Astrocyte of the spinal cord (primary cell): ENCODE measurements at regions not wholly inside any gene's neighbourhood (a gene's known extent, or its start where the extent isn't known, plus 50 kb on each side); places are given as distances from the start of the nearest gene placed in this dataset.

Experiments
- DNase-seq: peaks from one replicate; pipeline ENCODE4 v3.0.0; 2011; ENCODE audit warnings: low read depth, low spot score
- H3K4me3 ChIP-seq: 2 replicates; pipeline ENCODE4 v1.5.1; 2011; ENCODE audit warnings: low read depth, mild to moderate bottlenecking, low read length, moderate library complexity
- in situ Hi-C: cut with HindIII; loops from 2 replicates; pipeline ENCODE4 v1.10.0; 2017; ENCODE audit warnings: low sequenced_read_pairs
- TF ChIP-seq, protein P1 (sequence below): IDR thresholded peaks from 2 replicates; pipeline ENCODE4 v1.5.1; 2012; ENCODE audit warnings: low read depth, mild to moderate bottlenecking, low read length, inconsistent platforms

DNA sequence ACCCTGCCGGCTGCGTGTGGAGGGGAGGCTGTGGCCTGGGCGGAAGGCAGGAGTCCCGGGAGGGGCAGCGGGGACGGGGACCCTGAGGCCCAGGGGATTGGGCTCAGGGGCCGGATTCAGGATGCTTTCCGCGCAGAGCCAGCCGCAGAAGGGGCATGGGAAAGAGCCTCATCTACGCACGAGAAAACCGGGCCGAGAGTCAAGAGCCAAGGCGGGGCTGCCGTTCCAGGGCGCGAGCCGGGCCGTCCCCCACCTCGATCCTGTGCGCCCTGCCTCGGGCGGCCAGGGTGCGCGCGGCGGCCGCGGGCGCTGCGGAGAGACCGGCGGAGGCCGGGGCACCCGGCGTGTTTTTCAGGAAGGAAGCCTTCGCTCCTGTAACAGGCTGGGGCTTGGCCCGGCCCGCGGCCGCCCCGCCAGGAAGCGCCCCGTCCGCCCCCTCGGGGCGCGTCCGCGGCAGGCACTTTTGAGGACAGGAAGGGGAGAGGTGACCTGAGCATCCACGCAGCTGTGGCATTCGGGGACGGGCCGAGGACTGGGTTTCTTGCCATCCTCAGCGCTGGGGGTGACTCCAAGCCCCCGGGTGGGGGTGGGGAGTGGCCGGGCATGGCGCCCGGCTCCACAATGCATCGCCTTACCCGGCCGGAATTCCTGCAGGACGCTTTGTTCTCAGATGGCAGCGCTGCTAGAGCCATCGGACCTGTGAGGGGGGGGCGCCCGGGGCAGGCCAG, 62.3 kb upstream of the GATA2 start:
- no peak for DNase-seq
- TF ChIP-seq, protein P1, sequence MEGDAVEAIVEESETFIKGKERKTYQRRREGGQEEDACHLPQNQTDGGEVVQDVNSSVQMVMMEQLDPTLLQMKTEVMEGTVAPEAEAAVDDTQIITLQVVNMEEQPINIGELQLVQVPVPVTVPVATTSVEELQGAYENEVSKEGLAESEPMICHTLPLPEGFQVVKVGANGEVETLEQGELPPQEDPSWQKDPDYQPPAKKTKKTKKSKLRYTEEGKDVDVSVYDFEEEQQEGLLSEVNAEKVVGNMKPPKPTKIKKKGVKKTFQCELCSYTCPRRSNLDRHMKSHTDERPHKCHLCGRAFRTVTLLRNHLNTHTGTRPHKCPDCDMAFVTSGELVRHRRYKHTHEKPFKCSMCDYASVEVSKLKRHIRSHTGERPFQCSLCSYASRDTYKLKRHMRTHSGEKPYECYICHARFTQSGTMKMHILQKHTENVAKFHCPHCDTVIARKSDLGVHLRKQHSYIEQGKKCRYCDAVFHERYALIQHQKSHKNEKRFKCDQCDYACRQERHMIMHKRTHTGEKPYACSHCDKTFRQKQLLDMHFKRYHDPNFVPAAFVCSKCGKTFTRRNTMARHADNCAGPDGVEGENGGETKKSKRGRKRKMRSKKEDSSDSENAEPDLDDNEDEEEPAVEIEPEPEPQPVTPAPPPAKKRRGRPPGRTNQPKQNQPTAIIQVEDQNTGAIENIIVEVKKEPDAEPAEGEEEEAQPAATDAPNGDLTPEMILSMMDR, result no peak
- no peak overlapping the region for H3K4me3 ChIP-seq
- in situ Hi-C loops, result no loop called here

DNA sequence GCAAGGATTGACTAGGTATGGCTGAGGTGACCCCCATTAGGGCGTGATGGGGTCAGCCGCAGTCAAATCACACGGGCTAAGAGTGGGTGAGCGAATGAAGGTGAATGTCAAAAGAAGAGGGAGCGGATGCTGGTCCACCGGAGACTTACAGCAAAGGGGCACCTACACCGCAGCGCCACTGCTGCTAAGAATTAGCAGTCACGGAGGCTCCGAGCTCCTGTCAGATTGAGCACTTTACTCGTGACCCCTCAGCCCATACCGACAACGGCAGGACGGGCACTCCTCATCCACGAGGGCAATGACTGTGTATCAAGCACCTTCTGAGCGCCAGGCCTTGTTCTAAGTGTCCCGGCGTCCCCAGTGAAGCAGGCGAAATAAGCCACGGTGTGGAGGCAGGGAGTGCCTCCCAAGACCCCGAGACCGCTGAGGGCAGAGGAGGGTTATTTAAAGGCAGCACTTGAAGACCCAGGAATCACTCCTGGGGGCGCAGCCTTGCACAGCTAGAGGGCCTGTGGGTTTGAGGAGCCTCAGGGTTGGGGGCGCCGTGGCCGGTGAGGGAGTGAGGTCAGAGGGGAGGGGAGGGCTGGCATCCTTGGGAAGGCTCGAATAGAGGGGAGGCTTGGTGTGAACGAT, 61.6 kb upstream of the GATA2 start:
- in situ Hi-C loops, result no loop called here
- TF ChIP-seq, protein P1, result no peak
- DNase-seq, result no peak
- H3K4me3 ChIP-seq, result no peak overlapping the region

DNA sequence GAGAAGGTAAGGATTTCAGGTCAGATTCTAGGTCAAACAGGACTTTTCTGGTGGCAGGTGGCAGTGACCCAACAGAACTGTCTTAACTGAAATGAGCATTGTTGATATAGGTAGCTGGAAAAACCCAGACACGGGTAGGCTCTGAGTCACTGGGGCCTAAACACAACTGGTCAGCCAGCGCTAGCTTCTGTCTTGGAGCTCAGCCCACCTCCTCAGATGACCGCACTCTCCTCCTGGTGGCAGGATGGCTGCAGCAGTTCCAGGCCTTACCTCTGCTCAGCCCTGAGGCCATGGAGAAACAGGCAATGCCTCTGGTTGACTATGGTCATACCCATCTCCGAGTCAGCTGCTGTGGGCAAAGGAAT, 61.1 kb upstream of the GATA2 start:
- in situ Hi-C loops, result no loop called here
- TF ChIP-seq, protein P1, result peak; percentile 43
- DNase-seq, result peak; percentile 72
- H3K4me3 ChIP-seq, result no peak overlapping the region

DNA sequence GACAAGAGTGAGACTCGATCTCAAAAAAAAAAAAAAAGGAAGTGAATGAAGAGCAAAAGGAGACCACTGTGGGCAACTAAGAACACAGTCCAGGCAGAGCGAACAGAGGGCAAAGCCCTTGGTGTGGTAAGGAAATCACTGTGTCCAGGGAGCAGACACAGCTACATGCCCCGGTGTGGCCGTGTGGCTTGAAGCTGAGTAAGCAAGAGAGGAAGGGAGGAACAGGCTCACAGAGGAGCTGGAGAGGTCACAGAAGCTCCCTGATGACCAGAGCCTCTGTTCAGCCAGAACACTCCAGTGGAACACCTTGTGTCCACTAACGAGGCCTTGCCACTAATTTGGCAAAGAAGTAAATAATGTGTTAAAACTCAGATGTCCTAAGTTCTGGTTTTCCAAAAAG, 60.6 kb upstream of the GATA2 start:
- H3K4me3 ChIP-seq, result no peak overlapping the region
- TF ChIP-seq, protein P1, result no peak
- in situ Hi-C loops, result no loop called here
- DNase-seq, result no peak

DNA sequence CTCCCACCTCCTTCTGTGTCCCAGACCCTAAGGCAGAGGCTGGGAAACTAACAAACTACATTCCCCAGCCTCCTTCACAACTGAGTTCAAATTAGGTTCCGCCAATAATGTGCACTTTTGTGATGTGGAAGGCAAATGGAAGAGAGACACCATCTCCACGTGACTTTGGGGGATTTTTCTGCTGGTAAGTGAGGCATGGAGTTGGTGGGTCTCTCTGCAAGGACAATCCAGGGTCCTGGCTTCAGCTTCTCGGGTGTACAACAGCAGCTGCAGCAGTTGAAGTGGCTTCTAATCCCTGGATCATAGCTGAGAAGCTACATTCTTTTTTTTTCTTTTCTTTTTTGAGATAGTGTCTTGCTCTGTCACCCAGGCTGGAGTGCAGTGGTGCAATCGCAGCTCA, 58.9 kb upstream of the GATA2 start:
- no peak overlapping the region for H3K4me3 ChIP-seq
- DNase-seq, result no peak
- in situ Hi-C loops, result no loop called here
- TF ChIP-seq, protein P1, result no peak

DNA sequence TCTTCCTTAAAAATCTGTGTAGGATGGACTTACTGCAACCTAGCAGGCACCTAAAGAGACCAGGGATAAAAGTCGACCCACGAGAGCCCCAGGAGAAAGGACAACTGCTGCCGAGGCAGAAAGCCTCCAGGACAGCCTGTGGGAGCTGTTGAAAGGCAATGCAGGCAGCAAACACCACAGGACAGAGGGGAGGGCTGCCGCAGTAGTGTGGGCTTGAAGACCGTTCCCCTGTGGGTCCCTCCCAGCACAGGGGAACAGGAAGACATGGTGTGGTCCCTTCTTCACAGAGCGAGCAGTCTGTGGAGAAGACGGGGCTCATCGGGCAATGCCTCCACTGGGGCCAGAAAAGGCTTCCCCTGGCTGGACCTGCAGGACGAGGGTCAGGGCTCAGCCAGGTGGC, 58.5 kb upstream of the GATA2 start:
- TF ChIP-seq, protein P1, result no peak
- in situ Hi-C loops, result no loop called here
- no peak overlapping the region for H3K4me3 ChIP-seq
- no peak for DNase-seq
